ENCODE measurements at regions not wholly inside any gene's neighbourhood (a gene's known extent, or its start where the extent isn't known, plus 50 kb on each side); places are given as distances from the start of the nearest gene placed in this dataset.
"Not testable (repeated sequence)": the region's sequence is repeated elsewhere in the genome, so short reads cannot be mapped to it uniquely, and the experiment has no call there.

DNA sequence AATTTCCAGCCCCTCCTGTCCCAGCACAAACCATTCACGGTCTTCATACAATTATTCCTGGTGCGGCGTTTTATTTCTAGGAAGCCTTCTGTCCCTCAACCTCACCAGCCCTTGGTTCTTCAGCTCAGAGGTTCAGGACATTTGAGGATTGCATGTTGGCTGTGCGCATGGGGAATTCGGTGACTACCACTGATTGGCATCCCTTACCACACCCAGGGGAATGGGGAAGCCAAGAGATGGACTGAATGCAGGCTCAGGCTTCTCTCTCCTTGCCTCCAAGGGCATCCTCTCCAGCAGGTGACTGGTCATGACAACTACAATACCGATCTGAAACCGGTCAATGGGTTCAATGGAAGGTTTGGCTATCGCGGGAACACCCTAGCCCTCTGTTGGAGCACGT lies 153.8 kb downstream of the MTHFS start:
- no peaks in the 10 kb centered on the region for H3K4me1 Mint-ChIP-seq
- no peak overlapping the region for H3K4me3 Mint-ChIP-seq
- H3K36me3 Mint-ChIP-seq (ENCODE audit: low read depth): no peaks in the 10 kb centered on the region
- POLR2A ChIA-PET: no interaction called here
- peaks cover 11% of the 10 kb centered on the region for H3K9me3 Mint-ChIP-seq
- CTCF ChIA-PET: no interaction called here
- ATAC-seq (ENCODE audit: low read depth) (no peak), DNase-seq (no peak)
- TF ChIP-seq, protein P1, sequence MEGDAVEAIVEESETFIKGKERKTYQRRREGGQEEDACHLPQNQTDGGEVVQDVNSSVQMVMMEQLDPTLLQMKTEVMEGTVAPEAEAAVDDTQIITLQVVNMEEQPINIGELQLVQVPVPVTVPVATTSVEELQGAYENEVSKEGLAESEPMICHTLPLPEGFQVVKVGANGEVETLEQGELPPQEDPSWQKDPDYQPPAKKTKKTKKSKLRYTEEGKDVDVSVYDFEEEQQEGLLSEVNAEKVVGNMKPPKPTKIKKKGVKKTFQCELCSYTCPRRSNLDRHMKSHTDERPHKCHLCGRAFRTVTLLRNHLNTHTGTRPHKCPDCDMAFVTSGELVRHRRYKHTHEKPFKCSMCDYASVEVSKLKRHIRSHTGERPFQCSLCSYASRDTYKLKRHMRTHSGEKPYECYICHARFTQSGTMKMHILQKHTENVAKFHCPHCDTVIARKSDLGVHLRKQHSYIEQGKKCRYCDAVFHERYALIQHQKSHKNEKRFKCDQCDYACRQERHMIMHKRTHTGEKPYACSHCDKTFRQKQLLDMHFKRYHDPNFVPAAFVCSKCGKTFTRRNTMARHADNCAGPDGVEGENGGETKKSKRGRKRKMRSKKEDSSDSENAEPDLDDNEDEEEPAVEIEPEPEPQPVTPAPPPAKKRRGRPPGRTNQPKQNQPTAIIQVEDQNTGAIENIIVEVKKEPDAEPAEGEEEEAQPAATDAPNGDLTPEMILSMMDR (IDR thresholded peaks at IDR 0.05): no peak
- no peak overlapping the region for H3K27ac Mint-ChIP-seq
- H3K27me3 Mint-ChIP-seq: peaks cover 2% of the 10 kb centered on the region
- intact Hi-C loops (cut with micrococcal nuclease): no loop called here

GRCh38 chr15:79744485-79744884 lies 152.3 kb downstream of the MTHFS start:
- POLR2A ChIA-PET: not testable (repeated sequence)

DNA sequence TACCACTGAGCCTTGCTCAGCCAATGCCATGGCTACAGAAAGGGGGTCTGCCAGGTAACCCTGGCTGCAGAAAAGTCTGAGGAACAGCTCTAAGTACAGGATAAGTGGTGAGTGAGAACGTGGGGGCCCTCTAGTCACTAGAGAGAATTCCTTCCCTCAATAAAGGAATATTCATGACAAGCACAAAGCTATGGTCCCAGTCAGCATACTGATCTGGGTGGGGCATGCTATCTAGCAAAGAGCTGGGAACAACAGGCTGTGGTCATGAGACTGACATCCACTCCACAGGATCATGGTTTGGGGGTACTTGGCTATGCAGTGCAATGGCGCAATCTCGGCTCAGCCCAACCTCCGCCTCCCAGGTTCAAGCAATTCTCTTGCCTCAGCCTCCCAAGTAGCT lies 140.4 kb downstream of the MTHFS start:
- TF ChIP-seq, protein P1 (IDR thresholded peaks at IDR 0.05): no peak
- ATAC-seq (ENCODE audit: low read depth) (no peak), DNase-seq (no peak)
- Mint-ChIP-seq H3K9me3 (peaks cover 2% of the 10 kb centered on the region), H3K4me3 (no peak overlapping the region), H3K27ac (no peak overlapping the region), H3K4me1 (no peaks in the 10 kb centered on the region), H3K36me3 (ENCODE audit: low read depth) (no peaks in the 10 kb centered on the region), H3K27me3 (peaks cover 12% of the 10 kb centered on the region)
- ChIA-PET CTCF (no interaction called here), POLR2A (no interaction called here)
- intact Hi-C loops (cut with micrococcal nuclease): no loop called here

More at GRCh38 chr15:79744485-79744884, 152.3 kb downstream of the MTHFS start:
- H3K4me1 Mint-ChIP-seq; H3K27me3 Mint-ChIP-seq; H3K4me3 Mint-ChIP-seq; H3K27ac Mint-ChIP-seq; H3K36me3 Mint-ChIP-seq (ENCODE audit: low read depth); DNase-seq; intact Hi-C loops (cut with micrococcal nuclease); ATAC-seq (ENCODE audit: low read depth); CTCF ChIA-PET: not testable (repeated sequence)
- H3K9me3 Mint-ChIP-seq: peaks cover 11% of the 10 kb centered on the region

DNA sequence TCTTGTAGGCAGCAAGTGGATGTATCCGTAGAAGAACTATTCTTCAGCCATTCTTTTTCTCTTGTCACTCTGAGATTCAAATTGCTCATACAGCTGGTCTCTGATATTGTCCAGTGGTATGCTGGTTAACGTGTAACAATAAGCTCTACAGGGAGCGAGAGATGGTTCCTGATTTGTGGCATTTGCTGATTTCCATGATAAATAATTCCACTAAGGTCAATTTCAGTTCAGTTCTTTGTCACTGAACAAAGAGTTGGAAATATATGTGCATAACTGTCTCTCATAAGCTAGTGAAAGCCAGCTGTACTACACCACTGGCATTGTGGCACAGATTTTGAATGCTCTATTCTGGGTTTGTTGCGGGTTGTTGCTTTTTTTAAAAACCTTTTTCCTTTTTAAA lies 131.7 kb downstream of the MTHFS start:
- DNase-seq (no peak), ATAC-seq (ENCODE audit: low read depth) (no peak)
- no peak overlapping the region for H3K27ac Mint-ChIP-seq
- H3K4me1 Mint-ChIP-seq: no peaks in the 10 kb centered on the region
- peaks cover 3% of the 10 kb centered on the region for H3K36me3 Mint-ChIP-seq (ENCODE audit: low read depth)
- no peak overlapping the region for H3K4me3 Mint-ChIP-seq
- TF ChIP-seq, protein P1 (IDR thresholded peaks at IDR 0.05): no peak
- H3K9me3 Mint-ChIP-seq: peaks cover 17% of the 10 kb centered on the region
- intact Hi-C loops (cut with micrococcal nuclease): no loop called here
- ChIA-PET CTCF (no interaction called here), POLR2A (no interaction called here)
- H3K27me3 Mint-ChIP-seq: peaks cover 8% of the 10 kb centered on the region

DNA sequence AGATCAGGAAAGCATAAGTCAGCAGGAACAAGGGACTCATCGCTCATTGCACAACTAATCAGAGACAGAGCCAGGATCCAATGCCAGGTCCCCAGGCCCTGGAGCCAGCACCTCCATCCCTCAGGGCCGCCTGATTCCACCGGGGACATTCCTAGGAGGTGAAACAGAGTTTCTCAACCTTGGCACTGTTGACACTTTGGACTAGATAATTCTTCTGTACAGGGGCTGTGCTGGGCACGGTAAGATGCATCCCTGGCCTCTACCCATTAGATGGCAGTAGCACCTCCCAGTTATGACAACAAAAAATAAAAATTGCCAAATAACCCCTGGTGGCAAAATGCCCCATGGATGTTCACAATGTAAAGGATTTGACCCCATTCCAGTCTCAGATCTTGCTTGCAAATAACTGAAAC lies 127.7 kb downstream of the MTHFS start:
- H3K27me3 Mint-ChIP-seq: peaks cover 8% of the 10 kb centered on the region
- POLR2A ChIA-PET: no interaction called here
- intact Hi-C loops (cut with micrococcal nuclease): loop anchor here (1.0 kb wide), 3 partner anchors 84 to 404 kb away; no protein-coding TSS in a partner anchor
- DNase-seq (no peak), ATAC-seq (ENCODE audit: low read depth) (no peak)
- CTCF ChIA-PET: no interaction called here
- H3K27ac Mint-ChIP-seq: no peak overlapping the region
- no peaks in the 10 kb centered on the region for H3K36me3 Mint-ChIP-seq (ENCODE audit: low read depth)
- H3K9me3 Mint-ChIP-seq: peaks cover 6% of the 10 kb centered on the region
- no peaks in the 10 kb centered on the region for H3K4me1 Mint-ChIP-seq
- TF ChIP-seq, protein P1 (IDR thresholded peaks at IDR 0.05): no peak
- no peak overlapping the region for H3K4me3 Mint-ChIP-seq
